PC-9 (cell line): ENCODE measurements at regions not wholly inside any gene's neighbourhood (a gene's known extent, or its start where the extent isn't known, plus 50 kb on each side); places are given as distances from the start of the nearest gene placed in this dataset.

ENCODE experiments used
- CTCF ChIP-seq: fragments of 200-600 bp; sonication (generic); conservative IDR thresholded peaks from 2 replicates; pipeline ENCODE4 v1.6.1; 2017; ENCODE audit warnings: mixed run types, antibody characterized with exemption, mild to moderate bottlenecking, moderate library complexity
- EZH2 ChIP-seq: fragments of 200-600 bp; sonication (generic); IDR thresholded peaks from 2 replicates; pipeline ENCODE4 v1.8.0; 2017; ENCODE audit warnings: antibody characterized with exemption, low read depth

GRCh38 chr1:232574889-232575762 is 54.8 kb downstream of the SIPA1L2 start:
- TF ChIP-seq CTCF (no peak), EZH2 (no peak)
